OCI-LY7 (cell line): ENCODE measurements at regions not wholly inside any gene's neighbourhood (a gene's known extent, or its start where the extent isn't known, plus 50 kb on each side); places are given as distances from the start of the nearest gene placed in this dataset.

Experiments
- CTCF ChIP-seq: fragments of 200-600 bp; sonication (generic); conservative IDR thresholded peaks from 2 replicates; pipeline ENCODE4 v1.5.1; 2014; ENCODE audit warnings: mild to moderate bottlenecking, antibody characterized with exemption, low read length, moderate library complexity, mixed read lengths
- EZH2phosphoT487 ChIP-seq: fragments of 200-600 bp; sonication (generic); IDR thresholded peaks from 2 replicates; pipeline ENCODE4 v1.6.1; 2018; ENCODE audit warnings: low read depth, borderline replicate concordance, mild to moderate bottlenecking, mixed run types, antibody characterized with exemption, low read length, moderate library complexity, mixed read lengths

GRCh38 chr17:22703786-22704441 is 1011.6 kb downstream of the KCNJ18 start:
- TF ChIP-seq CTCF (no peak), EZH2phosphoT487 (no peak)
